ENCODE measurements at regions not wholly inside any gene's neighbourhood (a gene's known extent, or its start where the extent isn't known, plus 50 kb on each side); places are given as distances from the start of the nearest gene placed in this dataset.
"Not testable (repeated sequence)": the region's sequence is repeated elsewhere in the genome, so short reads cannot be mapped to it uniquely, and the experiment has no call there.

DNA sequence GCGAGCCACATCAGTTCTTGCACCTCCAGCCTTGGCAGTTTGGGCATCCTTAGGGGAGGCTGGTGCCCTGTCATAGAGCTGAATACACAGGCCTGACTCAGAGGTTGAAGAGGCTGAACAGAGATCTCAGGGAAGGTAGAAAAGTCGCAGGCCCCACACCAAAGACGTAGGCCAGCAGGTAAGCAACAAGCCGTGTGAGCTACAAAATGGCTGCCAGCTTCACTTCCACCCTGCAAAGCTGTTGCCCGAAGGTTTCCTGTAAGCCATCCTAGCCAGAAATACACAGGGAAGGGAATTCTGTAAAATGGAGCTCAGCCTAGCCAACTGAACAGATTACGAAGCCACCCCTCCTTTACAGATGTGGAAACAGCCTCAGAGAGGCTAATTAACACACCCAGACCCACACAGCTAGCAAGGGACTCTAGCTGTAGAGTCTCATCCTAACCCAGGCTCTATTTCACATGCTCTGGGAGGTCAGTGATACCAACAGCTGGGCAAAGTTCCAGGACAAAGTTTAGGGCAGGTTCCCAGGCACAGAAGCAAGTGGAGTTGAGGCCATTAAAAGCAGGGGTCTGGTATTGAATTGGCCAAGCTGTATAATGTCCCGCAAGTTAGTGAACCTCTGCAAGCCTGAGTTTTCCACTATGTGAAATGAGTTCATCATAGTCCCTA, 66.3 kb upstream of the RASGRF1 start:
- no peak for DNase-seq

DNA sequence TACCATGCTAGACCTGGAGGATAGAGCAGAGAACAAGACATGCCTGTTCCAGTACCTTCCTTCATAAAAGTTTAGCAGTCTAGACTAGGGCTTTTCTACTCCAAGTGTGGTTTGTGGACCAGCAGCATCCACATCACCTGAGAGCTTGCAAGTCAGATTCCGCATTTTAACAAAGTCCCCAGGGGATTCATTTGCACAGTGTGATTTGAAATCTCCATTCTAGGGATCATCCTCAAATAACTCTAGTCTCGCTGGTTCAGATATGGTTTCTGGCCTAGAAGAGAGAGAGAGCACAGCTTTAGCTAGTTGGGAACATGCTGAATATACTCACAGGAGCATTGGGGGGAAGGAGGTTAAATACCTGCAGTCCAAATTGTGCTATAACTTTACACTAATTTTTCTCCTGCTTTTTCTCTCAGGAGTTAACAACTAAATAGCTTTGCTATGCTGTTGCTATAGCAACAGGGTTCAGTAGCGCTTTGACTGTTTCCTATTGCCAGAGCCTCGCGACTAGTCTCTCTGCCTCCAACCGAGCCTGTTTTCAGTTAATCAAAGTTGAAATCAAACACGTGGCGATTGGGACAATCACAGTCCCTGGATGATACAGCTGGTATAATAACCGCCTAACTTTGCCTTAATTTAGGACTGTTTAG, 64.0 kb upstream of the RASGRF1 start:
- DNase-seq, result no peak

DNA sequence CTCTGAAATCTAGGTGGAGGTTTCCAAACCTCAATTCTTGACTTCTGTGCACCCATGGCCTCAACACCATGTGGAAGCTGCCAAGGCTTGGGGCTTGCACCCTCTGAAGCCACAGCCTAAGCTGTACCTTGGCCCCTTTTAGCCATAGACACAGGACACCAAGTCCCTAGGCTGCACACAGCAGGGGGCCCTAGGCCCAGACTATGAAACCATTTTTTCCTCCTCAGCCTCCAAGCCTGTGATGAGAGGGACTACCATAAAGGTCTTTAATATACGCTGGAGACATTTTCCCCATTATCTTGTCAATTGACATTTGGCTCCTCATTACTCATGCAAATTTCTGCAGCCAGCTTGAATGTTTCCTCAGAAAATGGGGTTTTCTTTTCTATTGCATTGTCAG, 53.7 kb upstream of the RASGRF1 start:
- DNase-seq, result not testable (repeated sequence)

DNA sequence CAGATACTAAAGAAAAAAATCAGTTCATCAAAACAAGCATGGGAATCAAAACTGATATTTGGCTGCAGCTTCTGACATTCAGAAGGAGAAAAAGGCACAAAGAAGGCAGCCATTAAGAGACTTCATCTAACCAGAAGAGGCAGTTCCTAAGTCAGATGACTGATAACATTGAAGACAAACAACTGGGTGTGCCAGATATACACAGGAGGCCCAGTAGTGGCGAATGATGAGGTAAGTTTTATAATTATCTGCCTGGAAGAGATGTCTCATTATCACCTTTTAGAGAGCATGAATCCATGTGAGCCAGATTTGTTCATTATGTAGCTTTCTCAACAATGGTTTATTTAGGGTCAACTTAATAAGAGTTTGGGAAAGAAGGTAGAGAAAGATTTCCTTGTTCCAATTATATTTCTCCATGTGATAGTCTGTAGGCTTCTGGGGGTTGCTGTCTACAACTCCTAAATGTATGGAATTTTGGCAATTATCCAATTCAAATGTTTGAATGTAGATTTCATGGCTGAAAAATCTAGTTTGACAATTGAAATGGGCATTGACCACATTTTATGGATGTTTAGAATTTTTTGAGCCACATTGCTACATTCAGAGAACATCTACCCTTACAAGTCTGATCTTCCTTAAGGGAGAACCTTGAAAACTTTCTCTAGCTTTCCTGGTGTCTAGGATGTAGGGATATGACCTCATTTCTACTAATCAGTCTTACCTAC, 50.4 kb upstream of the RASGRF1 start:
- no peak for DNase-seq

Data from stimulated activated CD4-positive, alpha-beta T cell treated with anti-CD3 and anti-CD28 coated beads, Interleukin-1b, Interleukin-23, amount 100 ng/mL, for 48 hours (primary cell).